HepG2 (cell line): ENCODE measurements at regions not wholly inside any gene's neighbourhood (a gene's known extent, or its start where the extent isn't known, plus 50 kb on each side); places are given as distances from the start of the nearest gene placed in this dataset.

Source experiments
- ARHGAP35 ChIP-seq: sonication (generic); formaldehyde crosslinking; IDR thresholded peaks from 2 replicates; pipeline ENCODE4 v1.9.0; 2022; ENCODE audit warnings: mild to moderate bottlenecking, inconsistent platforms, moderate library complexity, missing genetic modification reagents, borderline replicate concordance
- ATF4 ChIP-seq, 2 experiments: fragments of 450-650 bp in 1 of 2; sonication (generic) in 1 of 2; formaldehyde crosslinking; IDR thresholded peaks; 2 replicates each; pipeline versions ENCODE4 v1.5.0 to v1.8.0; 2020 to 2022; ENCODE audit warnings: mild to moderate bottlenecking in 1 of 2, missing genetic modification reagents in 1 of 2
- BRF2 ChIP-seq: sonication (generic); formaldehyde crosslinking; IDR thresholded peaks from 2 replicates; pipeline ENCODE4 v1.8.1; 2022; ENCODE audit warnings: mild to moderate bottlenecking, missing genetic modification reagents
- GATAD1 ChIP-seq: IDR thresholded peaks from 2 replicates; pipeline ENCODE4 v1.6.1; 2016; ENCODE audit warnings: missing genetic modification reagents, missing compliant biosample characterization
- KLF13 ChIP-seq: sonication (generic); formaldehyde crosslinking; IDR thresholded peaks from 2 replicates; pipeline ENCODE4 v1.4.0; 2020; ENCODE audit warnings: mild to moderate bottlenecking, missing genetic modification reagents
- LBX2 ChIP-seq: sonication (generic); formaldehyde crosslinking; IDR thresholded peaks from 2 replicates; pipeline ENCODE4 v1.5.0; 2020; ENCODE audit warnings: missing genetic modification reagents, mild to moderate bottlenecking, borderline replicate concordance
- MIER2 ChIP-seq: IDR thresholded peaks from 2 replicates; pipeline ENCODE4 v1.6.1; 2016; ENCODE audit warnings: missing biosample characterization, missing genetic modification reagents
- MYNN ChIP-seq: sonication (generic); formaldehyde crosslinking; IDR thresholded peaks from 2 replicates; pipeline ENCODE4 v1.4.0; 2020; ENCODE audit warnings: mild to moderate bottlenecking, low read depth, missing genetic modification reagents
- SOX6 ChIP-seq, 2 experiments: fragments of 450-650 bp in 1 of 2; sonication (generic) in 1 of 2; formaldehyde crosslinking in 1 of 2; IDR thresholded peaks; 2 replicates each; pipeline versions ENCODE4 v1.4.0 to v1.6.1; 2017 to 2020; ENCODE audit warnings: antibody characterized with exemption in 1 of 2, mild to moderate bottlenecking in 1 of 2, missing genetic modification reagents in 1 of 2
- SP1 ChIP-seq, 2 experiments: fragments of 450-650 bp in 1 of 2; sonication (generic) in 1 of 2; formaldehyde crosslinking in 1 of 2; IDR thresholded peaks; 2 replicates each; pipeline versions ENCODE4 v1.4.0 to v1.6.1; 2016 to 2020; ENCODE audit warnings: missing genetic modification reagents in 1 of 2
- ZKSCAN1 ChIP-seq: fragments of 150-350 bp; IDR thresholded peaks from 2 replicates; pipeline ENCODE4 v1.6.1; 2014; ENCODE audit warnings: low read length
- ZNF10 ChIP-seq: sonication (generic); formaldehyde crosslinking; IDR thresholded peaks from 2 replicates; pipeline ENCODE4 v1.4.0; 2020; ENCODE audit warnings: mild to moderate bottlenecking, low read depth, missing genetic modification reagents, borderline replicate concordance
- ZNF3 ChIP-seq: IDR thresholded peaks from 2 replicates; pipeline ENCODE4 v1.7.0; 2017; ENCODE audit warnings: inconsistent platforms
- ZNF335 ChIP-seq: sonication (generic); formaldehyde crosslinking; IDR thresholded peaks from 2 replicates; pipeline ENCODE4 v1.4.0; 2020; ENCODE audit warnings: missing genetic modification reagents
- ZNF367 ChIP-seq: sonication (generic); formaldehyde crosslinking; IDR thresholded peaks from 2 replicates; pipeline ENCODE4 v1.4.0; 2020; ENCODE audit warnings: missing genetic modification reagents, borderline replicate concordance
- ZNF639 ChIP-seq: conservative IDR thresholded peaks from 2 replicates; pipeline ENCODE4 v1.6.1; 2018; ENCODE audit warnings: missing genetic modification reagents
- ZNF720 ChIP-seq: sonication (generic); formaldehyde crosslinking; IDR thresholded peaks from 2 replicates; pipeline ENCODE4 v1.4.0; 2020; ENCODE audit warnings: missing genetic modification reagents
- TF ChIP-seq, protein P1 (sequence below): sonication (generic); formaldehyde crosslinking; conservative IDR thresholded peaks from 2 replicates; pipeline ENCODE4 v1.8.1; 2023; ENCODE audit warnings: missing genetic modification reagents
- TF ChIP-seq, protein P2 (sequence below): IDR thresholded peaks from 2 replicates; pipeline ENCODE4 v1.6.1; 2016; ENCODE audit warnings: missing compliant biosample characterization, missing genetic modification reagents, borderline replicate concordance
- TF ChIP-seq, protein P3 (sequence below): sonication (generic); formaldehyde crosslinking; IDR thresholded peaks from 2 replicates; pipeline ENCODE4 v1.5.0; 2020; ENCODE audit warnings: missing genetic modification reagents, mild to moderate bottlenecking, borderline replicate concordance

- TF ChIP-seq ARHGAP35 (CRISPR knock-in tag) (no peak), ZNF720 (CRISPR knock-in tag) (no peak), ZNF639 (no peak), SP1 (IDR thresholded peaks at IDR 0.05) (no peak), SP1 (CRISPR knock-in tag; IDR thresholded peaks at IDR 0.05) (peak; percentile 29; the same call in 1 of the 2 replicates), ZNF10 (CRISPR knock-in tag) (no peak), LBX2 (CRISPR knock-in tag) (no peak), MYNN (peak; percentile 82; the same call in 1 of the 2 replicates), KLF13 (CRISPR knock-in tag) (no peak), ATF4 (CRISPR knock-in tag; IDR thresholded peaks at IDR 0.05) (no peak), GATAD1 (CRISPR knock-in tag) (0 out of 2 replicates have a peak, but pooled peaks have one; percentile 12), MIER2 (CRISPR knock-in tag) (no peak), BRF2 (CRISPR knock-in tag) (no peak), ZKSCAN1 (no peak), SOX6 (IDR thresholded peaks at IDR 0.05) (no peak), SOX6 (CRISPR knock-in tag; IDR thresholded peaks at IDR 0.05) (peak; percentile 95), ZNF367 (CRISPR knock-in tag) (no peak), ZNF3 (CRISPR knock-in tag) (peak; percentile 39; the same call in 1 of the 2 replicates), ZNF335 (no peak)
- TF ChIP-seq, protein P1, sequence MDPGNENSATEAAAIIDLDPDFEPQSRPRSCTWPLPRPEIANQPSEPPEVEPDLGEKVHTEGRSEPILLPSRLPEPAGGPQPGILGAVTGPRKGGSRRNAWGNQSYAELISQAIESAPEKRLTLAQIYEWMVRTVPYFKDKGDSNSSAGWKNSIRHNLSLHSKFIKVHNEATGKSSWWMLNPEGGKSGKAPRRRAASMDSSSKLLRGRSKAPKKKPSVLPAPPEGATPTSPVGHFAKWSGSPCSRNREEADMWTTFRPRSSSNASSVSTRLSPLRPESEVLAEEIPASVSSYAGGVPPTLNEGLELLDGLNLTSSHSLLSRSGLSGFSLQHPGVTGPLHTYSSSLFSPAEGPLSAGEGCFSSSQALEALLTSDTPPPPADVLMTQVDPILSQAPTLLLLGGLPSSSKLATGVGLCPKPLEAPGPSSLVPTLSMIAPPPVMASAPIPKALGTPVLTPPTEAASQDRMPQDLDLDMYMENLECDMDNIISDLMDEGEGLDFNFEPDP (CRISPR knock-in tag), result 0 out of 2 replicates have a peak, but pooled peaks have one; percentile 9
- TF ChIP-seq, protein P2, sequence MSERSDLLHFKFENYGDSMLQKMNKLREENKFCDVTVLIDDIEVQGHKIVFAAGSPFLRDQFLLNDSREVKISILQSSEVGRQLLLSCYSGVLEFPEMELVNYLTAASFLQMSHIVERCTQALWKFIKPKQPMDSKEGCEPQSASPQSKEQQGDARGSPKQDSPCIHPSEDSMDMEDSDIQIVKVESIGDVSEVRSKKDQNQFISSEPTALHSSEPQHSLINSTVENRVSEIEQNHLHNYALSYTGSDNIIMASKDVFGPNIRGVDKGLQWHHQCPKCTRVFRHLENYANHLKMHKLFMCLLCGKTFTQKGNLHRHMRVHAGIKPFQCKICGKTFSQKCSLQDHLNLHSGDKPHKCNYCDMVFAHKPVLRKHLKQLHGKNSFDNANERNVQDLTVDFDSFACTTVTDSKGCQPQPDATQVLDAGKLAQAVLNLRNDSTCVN, result no peak
- TF ChIP-seq, protein P3, sequence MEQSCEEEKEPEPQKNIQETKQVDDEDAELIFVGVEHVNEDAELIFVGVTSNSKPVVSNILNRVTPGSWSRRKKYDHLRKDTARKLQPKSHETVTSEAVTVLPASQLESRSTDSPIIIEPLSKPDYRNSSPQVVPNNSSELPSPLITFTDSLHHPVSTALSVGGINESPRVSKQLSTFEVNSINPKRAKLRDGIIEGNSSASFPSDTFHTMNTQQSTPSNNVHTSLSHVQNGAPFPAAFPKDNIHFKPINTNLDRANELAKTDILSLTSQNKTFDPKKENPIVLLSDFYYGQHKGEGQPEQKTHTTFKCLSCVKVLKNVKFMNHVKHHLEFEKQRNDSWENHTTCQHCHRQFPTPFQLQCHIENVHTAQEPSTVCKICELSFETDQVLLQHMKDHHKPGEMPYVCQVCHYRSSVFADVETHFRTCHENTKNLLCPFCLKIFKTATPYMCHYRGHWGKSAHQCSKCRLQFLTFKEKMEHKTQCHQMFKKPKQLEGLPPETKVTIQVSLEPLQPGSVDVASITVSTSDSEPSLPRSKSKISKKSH (CRISPR knock-in tag), result peak; percentile 70; the same call in 1 of the 2 replicates
These were observed 76.6 kb downstream of the CEBPB start (continued) for GRCh38 chr20:50267041-50267865.
